Islet precursor cell (in vitro differentiated cells): ENCODE measurements at regions not wholly inside any gene's neighbourhood (a gene's known extent, or its start where the extent isn't known, plus 50 kb on each side); places are given as distances from the start of the nearest gene placed in this dataset.
"Not testable (repeated sequence)": the region's sequence is repeated elsewhere in the genome, so short reads cannot be mapped to it uniquely, and the experiment has no call there.

ENCODE experiments used
- DNase-seq: peaks from one replicate; pipeline ENCODE4 v3.0.0-alpha.2; 2018

DNA sequence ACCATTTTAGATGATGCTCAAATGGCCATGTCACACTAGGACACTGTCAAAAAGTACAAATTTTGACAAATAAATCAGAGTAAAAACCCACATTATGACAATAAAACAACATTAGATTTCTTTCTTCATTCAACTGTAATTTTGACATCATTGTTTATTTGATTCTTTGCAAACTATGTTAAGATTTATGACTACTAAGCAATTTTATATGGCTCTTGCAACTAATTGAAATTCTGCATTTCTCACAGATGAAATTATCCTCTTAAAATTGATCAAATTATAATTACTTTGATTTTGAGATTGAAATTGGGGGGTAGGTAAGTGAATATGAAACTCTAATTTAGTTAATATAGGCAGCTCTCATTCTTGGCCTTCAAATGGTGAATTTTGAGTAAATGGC is 59.8 kb downstream of the ATOH1 start:
- no peak for DNase-seq

DNA sequence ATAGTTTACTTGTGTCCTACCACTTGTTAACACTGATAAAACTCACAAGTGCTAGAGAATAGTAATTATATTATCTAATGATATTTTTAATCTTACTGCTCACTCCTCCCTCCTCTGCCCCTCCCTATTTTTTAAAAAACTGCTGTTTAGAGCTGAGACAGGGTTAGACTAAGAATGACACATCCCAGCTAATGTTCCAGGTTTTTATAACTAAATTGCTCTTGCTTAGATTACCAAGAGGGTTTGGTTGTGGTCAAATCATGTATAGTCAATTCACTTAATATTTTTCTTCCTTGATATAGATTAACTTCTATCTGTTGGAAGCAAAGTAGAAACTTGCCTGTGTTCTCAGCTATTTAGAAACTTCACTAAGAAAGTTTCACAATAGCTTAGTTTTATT is 60.2 kb downstream of the ATOH1 start:
- no peak for DNase-seq

DNA sequence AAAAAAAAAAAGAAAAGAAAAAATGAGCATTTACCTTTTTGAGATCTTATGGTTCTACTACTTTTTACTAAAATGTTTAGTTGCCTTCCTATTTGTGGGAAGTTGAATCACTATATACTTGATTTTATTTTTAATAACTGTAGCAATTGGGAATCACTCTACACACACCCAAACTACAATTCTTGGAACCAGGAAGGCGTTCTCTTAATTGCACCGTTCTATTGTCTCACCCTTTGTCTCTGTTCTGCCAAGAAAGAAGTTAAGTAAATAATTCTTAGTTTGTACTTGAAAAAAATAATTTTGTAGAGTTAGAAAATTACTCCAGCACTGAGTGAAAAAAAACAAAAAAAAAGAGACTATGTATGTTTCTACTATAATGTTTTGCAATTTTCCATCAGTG is 62.7 kb downstream of the ATOH1 start:
- DNase-seq, result no peak

DNA sequence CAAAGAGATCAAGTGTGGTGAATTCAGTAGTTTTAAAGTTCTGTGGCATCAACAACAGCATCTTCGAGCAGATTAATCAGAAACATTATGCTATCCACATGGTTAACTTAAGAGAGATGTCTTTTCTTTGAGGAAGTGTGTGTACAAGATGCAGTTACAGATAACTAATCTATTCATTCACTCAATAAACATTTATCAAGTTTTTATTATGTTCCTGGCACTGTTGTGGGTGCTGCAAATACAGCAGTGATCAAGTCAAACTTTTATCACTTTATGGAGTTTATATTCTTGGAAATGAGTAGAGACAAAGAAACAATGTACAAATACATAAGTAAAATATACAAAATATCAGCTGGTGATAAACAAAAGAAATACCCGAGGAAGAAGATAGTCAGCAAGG is 66.4 kb downstream of the ATOH1 start:
- no peak for DNase-seq

DNA sequence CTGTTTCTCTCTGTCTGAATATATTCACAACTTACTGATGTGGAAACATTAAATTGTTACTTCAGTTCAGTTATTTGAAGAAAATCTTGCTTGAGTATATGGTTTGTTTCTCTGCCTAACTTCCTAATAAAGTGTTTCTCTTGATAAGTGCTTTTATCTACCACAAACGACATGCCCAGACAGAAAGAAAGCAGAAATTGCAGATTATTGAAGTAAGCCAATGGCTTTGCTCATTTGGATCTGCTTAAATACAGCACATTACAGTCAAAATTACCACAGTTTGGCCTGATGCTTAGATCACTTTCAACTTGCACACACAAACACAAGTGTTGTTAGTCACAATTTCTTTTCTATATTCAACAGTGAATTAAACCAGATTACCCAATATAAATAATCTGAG is 68.0 kb downstream of the ATOH1 start:
- no peak for DNase-seq

DNA sequence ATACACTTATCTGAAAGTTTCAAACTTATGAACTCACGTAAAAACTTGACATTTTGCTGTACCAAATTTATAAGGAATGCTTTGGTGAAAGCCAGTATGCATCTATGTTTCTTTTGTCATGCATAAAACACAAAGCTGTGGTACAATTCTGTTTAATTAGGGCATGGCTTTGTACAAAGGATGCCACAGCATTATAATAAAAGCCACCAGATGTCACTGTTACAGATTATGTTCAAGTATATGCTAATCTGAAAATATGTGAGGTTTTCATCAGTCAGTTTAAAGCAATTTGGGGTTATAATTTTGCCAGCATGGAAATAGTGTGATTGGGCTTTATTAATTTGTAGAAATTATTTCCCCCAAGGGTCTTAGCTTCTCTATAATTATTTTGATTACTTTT is 69.0 kb downstream of the ATOH1 start:
- DNase-seq, result no peak

DNA sequence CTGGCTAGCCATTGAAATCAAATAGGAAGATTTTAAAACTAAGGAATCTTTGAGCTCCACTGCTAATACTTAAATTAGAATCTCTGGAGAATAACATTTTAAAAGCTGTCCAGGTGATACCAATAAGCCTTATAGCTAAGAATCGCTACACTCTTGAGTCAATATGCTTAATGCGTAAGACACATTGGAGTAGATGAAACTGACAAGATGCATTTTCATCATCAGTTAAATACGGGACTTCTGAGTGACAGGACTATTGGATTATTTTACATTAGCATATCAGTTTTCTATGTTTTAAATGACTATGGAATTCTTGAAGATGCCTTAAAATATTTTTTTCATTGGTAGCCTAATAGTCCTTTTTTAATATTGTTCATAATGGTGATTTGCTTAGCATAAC is 80.2 kb downstream of the ATOH1 start:
- no peak for DNase-seq

DNA sequence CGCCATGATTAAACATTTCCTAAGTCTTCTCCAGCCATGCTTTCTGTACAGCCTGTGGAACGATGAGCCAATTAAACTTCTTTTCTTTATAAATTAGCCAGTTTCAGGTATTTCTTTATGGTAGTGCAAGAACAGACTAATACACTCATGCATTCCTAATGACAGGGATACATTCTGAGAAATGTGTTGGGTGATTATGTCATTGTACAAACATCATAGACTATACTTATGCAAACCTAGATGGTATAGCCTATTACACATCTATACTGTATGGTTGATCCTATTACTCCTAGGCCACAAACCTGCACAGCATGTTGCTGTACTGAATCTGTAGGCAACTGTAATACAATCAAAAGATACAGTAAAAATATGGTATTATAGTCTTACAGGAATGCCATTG is 83.1 kb downstream of the ATOH1 start:
- DNase-seq, result no peak

DNA sequence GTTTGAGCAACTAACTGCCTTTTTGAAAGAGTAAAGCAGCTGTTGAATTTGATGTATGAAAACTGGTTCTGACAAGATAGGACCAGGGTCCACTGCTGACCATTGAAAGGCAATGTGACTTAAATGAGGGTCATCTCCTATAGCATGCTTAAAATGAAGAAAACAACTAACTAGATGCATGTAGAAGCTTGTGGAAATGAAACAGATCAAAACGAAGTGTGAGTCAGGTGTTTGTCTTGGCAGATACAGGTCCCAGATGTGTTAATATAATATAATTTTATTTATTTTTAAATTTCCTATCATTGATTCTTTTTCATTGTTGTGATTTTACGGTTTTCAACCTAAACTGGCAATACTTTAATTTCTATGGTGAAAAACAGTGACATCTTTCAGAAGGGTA is 83.6 kb downstream of the ATOH1 start:
- no peak for DNase-seq

DNA sequence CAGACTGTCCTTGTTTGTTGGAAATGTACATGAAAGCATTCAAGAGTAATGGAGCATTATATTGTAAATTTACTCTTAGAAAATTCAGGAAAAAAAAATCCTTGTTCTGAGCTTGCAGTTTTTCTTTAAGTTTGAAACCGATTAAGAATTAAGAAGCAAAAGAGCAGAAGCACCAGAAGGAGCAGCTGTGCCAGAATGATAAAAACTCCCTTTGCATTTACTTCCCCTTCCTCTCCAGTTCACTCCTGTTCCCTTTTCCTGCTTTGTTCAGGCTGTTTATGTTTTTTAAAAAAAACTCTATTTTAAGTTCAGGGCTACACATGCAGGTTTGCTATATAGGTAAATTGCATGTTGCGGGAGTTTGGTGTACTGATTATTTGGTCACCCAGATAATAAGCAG is 90.3 kb downstream of the ATOH1 start:
- no peak for DNase-seq

DNA sequence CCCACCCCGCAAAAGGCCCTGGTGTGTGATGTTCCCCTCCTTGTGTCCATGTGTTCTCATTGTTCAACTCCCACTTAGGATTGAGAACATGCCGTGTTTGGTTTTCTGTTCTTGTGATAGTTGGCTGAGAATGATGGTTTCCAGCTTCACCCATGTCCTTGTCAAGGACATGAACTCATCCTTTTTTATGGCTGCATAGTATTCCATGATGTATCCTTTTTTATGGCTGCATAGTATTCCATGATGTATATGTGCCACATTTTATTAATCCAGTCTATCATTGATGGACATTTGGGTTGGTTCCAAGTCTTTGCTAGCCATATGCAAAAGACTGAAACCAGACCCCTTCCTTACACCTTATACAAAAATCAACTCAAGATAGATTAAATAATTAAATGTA is 95.0 kb downstream of the ATOH1 start:
- DNase-seq, result not testable (repeated sequence)

DNA sequence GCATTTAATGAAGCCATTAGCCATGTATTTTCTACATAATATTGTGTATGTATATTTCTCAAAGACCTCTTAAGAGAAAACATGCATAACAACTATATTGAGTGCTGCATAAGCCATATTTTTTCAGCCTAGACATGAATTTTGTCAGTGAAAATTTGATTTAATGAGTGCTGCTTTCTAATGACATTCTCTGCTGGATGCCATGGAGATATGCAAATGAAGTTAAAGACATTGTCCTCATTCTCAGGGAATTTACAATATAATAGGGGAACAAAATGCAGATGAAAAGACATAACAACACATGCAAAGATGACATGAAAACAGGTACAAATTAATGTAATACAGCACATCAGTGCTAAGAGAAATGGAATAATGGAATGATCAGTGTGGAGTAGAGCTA is 118.7 kb downstream of the ATOH1 start:
- no peak for DNase-seq

DNA sequence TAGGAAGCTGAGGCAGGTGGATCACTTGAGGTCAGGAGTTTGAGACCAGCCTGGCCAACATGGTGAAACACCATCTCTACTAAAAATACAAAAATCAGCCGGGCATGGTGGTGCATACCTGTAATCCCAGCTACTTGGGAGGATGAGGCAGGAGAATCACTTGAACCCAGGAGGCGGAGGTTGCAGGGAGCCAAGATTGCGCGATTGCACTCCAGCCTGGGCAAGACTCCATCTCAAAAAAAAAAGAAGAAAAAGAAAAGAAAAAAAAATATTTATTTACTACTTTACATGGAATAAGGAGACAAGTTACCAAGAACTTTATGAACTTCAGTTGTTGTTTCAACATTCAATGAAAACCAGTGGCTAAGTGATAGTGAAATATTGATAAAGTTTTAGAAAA is 121.7 kb downstream of the ATOH1 start:
- not testable (repeated sequence) for DNase-seq

DNA sequence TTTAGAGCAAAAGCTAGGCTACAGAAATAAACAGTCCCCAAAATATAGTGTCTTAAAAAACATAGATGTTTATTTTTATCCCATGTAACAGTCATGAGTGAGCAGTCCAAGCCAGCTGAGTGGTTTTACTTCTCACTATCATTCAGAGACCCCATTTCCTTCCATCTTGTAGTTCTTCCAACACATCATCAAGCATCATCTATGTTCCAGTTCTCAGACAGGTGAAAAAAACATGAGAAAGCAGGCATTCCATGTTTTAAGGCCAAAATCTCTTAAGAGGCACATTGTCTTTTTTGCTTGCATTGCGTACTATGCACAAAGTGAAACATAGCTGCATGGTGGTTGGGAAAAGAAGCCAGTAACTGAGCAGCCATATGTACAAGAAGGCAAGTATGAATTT is 128.6 kb downstream of the ATOH1 start:
- no peak for DNase-seq

DNA sequence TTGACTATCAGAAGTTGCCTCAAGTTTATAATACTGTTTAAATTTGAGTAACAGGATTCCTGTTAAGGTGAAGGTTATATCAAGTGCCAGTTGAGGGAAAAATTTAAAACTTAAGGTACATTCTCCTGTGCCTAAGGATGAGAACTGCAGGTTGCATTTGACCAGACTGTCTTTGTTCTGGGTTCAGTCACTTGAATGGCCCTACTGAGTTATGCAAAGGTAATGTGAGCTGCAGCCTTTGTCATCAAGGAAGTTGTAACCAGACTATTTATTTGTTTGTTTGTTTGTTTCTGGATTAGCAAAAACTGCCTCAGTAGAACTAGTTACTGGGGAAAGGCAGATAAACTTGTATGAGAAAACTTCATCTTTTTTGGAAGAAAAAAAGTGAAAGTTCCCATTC is 131.9 kb downstream of the ATOH1 start:
- DNase-seq, result no peak

DNA sequence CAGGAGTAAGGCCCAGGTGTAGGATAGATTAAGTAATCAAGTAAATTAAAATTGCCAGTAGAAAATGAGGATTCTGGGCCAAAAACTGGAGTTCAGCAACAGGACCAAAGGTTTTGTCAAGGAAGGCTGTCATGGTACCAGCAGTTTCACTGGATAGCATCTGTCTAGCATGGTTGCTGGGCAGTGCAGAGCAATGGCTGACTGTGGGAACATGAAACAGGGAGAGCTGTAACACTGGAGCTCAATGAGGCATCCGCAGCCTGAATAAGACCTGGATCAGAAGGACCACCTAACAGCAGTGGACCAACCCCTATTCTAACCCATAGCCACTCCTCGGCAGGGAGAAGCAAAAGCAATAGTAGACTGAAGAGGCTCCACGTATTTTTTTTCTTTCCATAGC is 132.4 kb downstream of the ATOH1 start:
- no peak for DNase-seq

DNA sequence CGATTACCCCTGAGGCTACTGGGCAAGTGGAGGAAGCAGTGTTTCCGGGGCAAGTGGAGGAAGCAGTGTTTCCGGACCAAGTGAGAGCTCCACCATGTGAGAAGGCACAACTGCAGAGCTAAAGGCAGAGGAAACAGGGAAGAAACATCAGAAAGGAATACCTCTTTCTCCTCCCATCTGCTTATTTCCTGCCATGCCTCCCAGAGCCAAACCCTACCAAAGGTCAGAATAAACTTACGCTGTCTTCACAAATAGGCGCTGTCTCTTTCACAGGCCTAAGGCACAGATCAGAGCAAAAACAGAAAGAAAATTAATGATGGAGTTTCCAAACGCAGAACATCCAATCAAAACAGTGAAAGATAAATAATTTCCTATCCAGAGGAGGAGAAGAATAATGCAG is 153.0 kb downstream of the ATOH1 start:
- DNase-seq, result no peak

DNA sequence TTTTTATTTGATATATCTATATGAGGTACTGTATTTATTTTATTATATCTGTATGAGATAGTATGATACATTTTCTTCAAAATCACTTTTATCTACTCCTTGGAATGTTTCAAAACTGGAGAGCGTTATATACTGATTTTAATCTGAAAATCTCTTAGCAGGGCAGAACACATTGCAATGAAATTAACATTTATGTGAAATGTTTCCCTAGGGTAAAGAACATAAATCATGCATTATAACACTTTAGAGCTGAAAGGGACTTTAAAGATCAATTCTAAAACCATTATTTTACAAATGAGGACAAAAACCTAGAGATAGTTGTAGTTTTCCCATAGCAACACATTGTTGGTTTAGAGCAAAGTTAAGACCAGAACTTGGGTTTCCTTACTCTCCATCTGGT is 153.7 kb downstream of the ATOH1 start:
- DNase-seq, result no peak

DNA sequence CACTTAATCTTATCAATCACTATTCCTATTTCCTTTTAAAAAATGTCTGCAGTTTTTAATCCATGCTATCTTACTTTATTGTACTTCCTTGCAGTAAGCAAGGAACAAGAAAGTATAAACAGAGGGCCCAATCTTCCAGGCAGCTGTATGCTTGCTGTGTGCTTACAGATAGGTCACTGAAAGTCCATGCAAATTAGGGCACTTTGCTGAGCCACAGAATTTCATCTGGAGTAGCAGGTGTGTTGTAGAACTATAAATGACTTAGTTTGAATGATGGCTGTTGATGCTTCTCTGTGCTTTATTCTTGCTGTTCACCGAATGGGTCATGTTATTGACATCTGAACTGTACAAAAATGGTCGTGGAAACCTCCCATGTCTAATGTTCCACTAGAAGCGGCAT is 154.6 kb downstream of the ATOH1 start:
- DNase-seq, result no peak

DNA sequence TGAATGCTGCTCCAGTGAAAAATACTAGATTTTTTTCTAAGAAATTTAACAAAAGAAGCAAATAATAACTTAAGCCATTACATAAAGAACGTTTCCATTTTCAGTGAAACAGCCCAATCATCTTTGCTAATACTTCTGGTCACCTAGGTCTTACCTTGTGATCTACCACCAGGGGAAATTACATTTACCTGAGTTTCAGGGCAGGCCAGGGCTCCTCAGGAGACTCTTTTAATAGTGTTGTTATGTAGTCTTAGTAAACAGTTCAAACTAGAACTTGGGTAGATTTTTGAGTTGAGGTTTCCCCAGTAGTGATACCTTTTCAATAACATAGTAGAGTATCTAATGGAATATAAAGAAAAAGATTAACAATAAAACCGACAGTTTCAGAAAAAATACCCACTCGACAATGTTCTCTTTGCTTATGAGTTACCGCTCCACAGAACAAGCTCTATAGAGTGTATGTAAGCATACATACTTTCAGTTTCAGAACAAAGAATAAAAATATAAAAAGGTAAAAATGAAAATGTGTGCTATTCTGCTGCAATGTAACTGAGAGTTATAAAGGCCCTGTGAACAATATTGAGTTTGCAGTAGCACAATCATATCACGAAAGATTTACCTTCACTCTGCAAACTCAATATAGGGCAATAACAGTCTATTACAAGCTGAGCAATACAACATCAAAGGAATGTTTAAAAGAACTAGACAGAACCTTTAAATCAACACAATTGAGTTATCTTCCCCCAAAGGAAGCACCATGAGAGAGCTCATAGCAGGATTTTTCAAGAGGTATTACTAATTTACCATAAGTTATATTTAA is 165.8 kb downstream of the ATOH1 start:
- DNase-seq, result no peak

DNA sequence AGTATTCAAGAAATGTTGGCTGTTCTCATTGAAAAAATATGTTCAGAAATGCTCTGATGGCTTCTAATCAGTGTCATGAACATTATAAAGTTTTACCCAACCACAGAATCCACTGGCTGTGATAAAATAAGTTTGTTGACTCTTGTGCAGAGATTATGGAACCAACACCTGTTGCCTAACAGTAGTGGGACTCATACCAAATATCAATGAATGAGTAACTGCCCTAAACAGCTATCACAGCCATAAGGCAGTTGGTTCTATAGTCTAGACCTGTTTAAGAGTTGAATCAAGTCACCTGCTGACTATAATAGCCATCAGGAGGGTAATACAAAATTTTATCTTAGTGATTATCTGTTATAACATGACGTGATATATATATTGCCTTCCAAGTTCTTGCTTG is 168.3 kb downstream of the ATOH1 start:
- DNase-seq, result no peak

DNA sequence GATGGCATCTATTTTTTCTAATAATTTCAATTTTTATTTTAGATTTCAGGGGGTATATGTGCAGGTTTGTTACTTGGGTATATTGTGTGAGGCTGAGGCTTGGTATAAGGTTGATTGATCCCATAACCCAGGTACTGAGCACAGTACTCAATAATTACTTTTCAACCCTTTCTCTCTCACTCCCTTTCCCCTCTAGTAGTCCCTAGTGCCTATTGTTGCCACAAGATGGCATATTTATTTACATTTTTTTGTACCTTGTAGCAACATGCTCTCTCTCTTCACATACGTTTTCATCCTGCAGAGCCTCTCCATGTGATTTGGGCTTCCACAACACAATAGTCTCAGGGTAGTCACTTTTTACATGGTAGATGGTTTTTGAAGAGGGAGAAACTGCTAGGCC is 172.0 kb downstream of the ATOH1 start:
- DNase-seq, result no peak

DNA sequence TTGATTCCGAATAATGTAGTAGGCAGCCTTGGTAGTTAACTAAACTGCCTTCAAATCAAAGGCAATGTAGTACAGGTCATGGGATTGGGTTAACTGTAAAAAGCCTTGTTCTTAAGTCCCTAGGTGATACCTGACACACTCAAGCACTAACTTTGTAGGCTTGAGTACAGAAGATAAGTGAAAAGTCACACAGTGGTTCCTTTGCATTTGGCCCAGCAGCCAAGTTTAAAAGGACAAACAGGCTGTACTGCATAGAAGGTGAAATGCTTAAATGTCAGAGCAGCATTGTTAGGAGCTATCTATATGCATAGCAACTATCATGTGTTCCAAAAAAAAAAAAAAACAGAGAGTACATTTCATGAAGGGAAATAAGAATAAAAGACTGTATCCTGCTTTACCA is 178.4 kb downstream of the ATOH1 start:
- no peak for DNase-seq

DNA sequence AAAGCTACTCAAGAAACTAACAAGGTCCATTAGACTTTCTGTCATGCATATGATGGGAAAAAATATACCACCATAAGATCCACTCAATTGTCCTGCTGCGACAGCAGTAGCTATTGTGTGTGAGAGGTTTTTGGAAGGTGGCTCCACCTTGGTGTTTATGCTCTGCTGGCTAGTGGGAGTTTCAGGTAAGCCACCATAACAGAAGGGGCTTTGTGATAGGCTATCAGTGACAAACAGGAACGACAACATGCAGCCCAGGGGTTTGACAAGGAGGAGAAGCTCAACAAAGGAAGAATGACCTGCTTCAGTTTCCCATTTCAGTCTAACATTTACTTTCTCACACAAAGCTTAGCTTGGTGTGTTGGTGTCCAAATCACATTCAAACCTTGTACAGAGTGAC is 182.6 kb downstream of the ATOH1 start:
- DNase-seq, result peak; percentile 52

DNA sequence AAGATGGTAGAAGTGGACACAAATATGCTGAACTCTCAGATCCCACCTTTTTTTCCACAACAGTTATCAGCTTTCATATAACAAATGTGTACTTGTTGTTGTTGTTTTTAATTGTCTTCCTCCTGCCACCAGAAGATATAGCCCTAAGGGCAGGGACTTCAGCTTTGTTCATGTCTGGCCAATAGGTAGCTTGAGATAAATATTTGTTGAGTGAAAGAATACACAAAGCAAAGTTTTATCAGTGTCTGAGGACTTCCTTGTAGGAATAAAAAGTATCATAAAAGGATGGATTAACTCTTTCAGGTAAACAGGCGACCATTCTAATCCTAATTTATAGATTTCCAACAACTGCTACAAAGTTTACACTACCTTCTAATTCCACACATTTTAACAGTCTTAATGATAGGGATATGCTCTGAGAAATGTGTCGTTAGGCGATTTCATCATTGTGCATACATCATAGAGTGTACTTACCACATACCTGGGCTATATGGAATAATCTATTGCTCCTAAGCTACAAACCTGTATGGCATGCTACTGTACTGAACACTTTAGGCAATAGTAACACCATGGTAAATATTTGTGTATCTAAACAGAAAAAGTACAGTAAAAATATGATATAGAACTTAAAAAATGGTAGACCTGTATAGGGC is 186.1 kb downstream of the ATOH1 start:
- no peak for DNase-seq
